HepG2 (cell line): ENCODE measurements at regions not wholly inside any gene's neighbourhood (a gene's known extent, or its start where the extent isn't known, plus 50 kb on each side); places are given as distances from the start of the nearest gene placed in this dataset.

Experiments
- ATAC-seq: fragments of 200-7000 bp; cut with Tn5 transposase; 3 replicates; pipeline ENCODE4 v1.9.1; 2020; ENCODE audit warnings: mild to moderate bottlenecking, moderate library complexity
- BruUV-seq: library from RNA; stranded (reverse); fragments of 400-500 nt; replicated peaks from 2 replicates; lab custom pipeline; 2021; lab: Mats Ljungman, UMichigan
- CTCF ChIA-PET: fragments of 300-600 bp; formaldehyde crosslinking; extraction: SDS; loops from one replicate; lab custom pipeline; 2021; ENCODE audit warnings: low total read pairs, inconsistent platforms, low intra/inter-chr PET ratio; lab: Yijun Ruan, JAX
- POLR2A ChIA-PET: fragments of 350-600 bp; sonication (Branson Sonifier 250); formaldehyde crosslinking; loops from one replicate; lab custom pipeline; 2020; ENCODE audit warnings: antibody characterized with exemption, inconsistent platforms; lab: Yijun Ruan, JAX
- DNase-seq: peaks from one replicate; pipeline ENCODE4 v3.0.0-alpha.2; 2015; ENCODE audit warnings: low spot score
- FAIRE-seq: peaks from 3 replicates; lab custom pipeline; 2011; peaks lifted over from hg19 to GRCh38; lab: Jason Lieb, UNC
- H2AFZ ChIP-seq: one replicate; pipeline ENCODE4 v1.6.1; 2011; ENCODE audit warnings: low read length, inconsistent platforms
- H3K27ac ChIP-seq: fragments of 300-600 bp; 3 replicates; pipeline ENCODE4 v1.8.0; 2011; ENCODE audit warnings: mixed run types, mild to moderate bottlenecking, mixed read lengths, low read length, inconsistent platforms; ENCODE audit not compliant: insufficient read depth; ENCODE audit errors: extremely low read length
- H3K27me3 ChIP-seq, 2 experiments: fragments of 200-600 bp in 1 of 2; 2 replicates in 1 of 2; 3 replicates in 1 of 2; pipeline versions ENCODE4 v1.6.0 to v1.8.0; 2011; ENCODE audit warnings: low read length in 2 of 2, mild to moderate bottlenecking in 2 of 2, moderate library complexity in 2 of 2, inconsistent platforms in 1 of 2; ENCODE audit not compliant: insufficient read depth in 2 of 2, control insufficient read depth in 1 of 2
- H3K36me3 ChIP-seq, 2 experiments: fragments of 200-600 bp in 1 of 2; replicated peaks in 1 of 2; 2 replicates in 1 of 2; 3 replicates in 1 of 2; pipeline versions ENCODE4 v1.5.1 to v1.8.0; 2011; ENCODE audit warnings: low read length in 2 of 2, inconsistent platforms in 1 of 2; ENCODE audit not compliant: insufficient read depth in 2 of 2, control insufficient read depth in 1 of 2
- H3K4me1 ChIP-seq: 2 replicates; pipeline ENCODE4 v1.5.1; 2012; ENCODE audit warnings: low read length, inconsistent platforms; ENCODE audit not compliant: insufficient read depth
- H3K4me2 ChIP-seq: 2 replicates; pipeline ENCODE4 v1.6.0; 2011; ENCODE audit warnings: low read depth, low read length, inconsistent platforms
- H3K4me3 ChIP-seq, 3 experiments: fragments of 200-600 bp in 1 of 3; sonication (generic), shearing (Covaris generic) in 1 of 3; replicated peaks in 1 of 3; 2 replicates each; pipeline ENCODE4 v1.5.1; 2011 to 2016; ENCODE audit warnings: low read length in 3 of 3, inconsistent platforms in 2 of 3, low read depth in 2 of 3, mild to moderate bottlenecking in 2 of 3, control low read depth in 1 of 3, mixed read lengths in 1 of 3; ENCODE audit not compliant: insufficient read depth in 1 of 3
- H3K79me2 ChIP-seq: one replicate; pipeline ENCODE4 v1.6.1; 2011; ENCODE audit warnings: low read length, inconsistent platforms; ENCODE audit not compliant: insufficient read depth
- H3K9ac ChIP-seq: 2 replicates; pipeline ENCODE4 v1.6.0; 2011; ENCODE audit warnings: mild to moderate bottlenecking, low read depth, low read length, inconsistent platforms; ENCODE audit not compliant: insufficient read depth
- H3K9me3 ChIP-seq: 2 replicates; pipeline ENCODE4 v1.5.1; 2012; ENCODE audit warnings: mild to moderate bottlenecking, low read length
- H4K20me1 ChIP-seq: 2 replicates; pipeline ENCODE4 v1.6.0; 2011; ENCODE audit warnings: inconsistent platforms, mild to moderate bottlenecking, low read length, moderate library complexity; ENCODE audit not compliant: insufficient read depth
- ARID5B ChIP-seq: IDR thresholded peaks from 2 replicates; pipeline ENCODE4 v1.4.0; 2020; ENCODE audit warnings: mild to moderate bottlenecking, missing genetic modification reagents
- CSRNP2 ChIP-seq: sonication (generic); formaldehyde crosslinking; conservative IDR thresholded peaks from 2 replicates; pipeline ENCODE4 v1.8.0; 2022; ENCODE audit warnings: low read depth, missing genetic modification reagents
- MTF2 ChIP-seq: sonication (generic); formaldehyde crosslinking; IDR thresholded peaks from 2 replicates; pipeline ENCODE4 v1.5.0; 2020; ENCODE audit warnings: missing genetic modification reagents, borderline replicate concordance
- RFXANK ChIP-seq: IDR thresholded peaks from 2 replicates; pipeline ENCODE4 v1.6.1; 2016
- SAFB2 ChIP-seq: sonication (generic); formaldehyde crosslinking; IDR thresholded peaks from 2 replicates; pipeline ENCODE4 v1.5.1; 2020; ENCODE audit warnings: missing genetic modification reagents, low read depth, mild to moderate bottlenecking, borderline replicate concordance
- SIX1 ChIP-seq: sonication (generic); formaldehyde crosslinking; IDR thresholded peaks from 2 replicates; pipeline ENCODE4 v1.4.0; 2020; ENCODE audit warnings: missing genetic modification reagents, borderline replicate concordance
- SRSF4 ChIP-seq: fragments of 200-400 bp; formaldehyde crosslinking; IDR thresholded peaks from one replicate; pipeline ENCODE4 v1.6.1; 2018; ENCODE audit warnings: mild to moderate bottlenecking, low read depth, low read length, moderate library complexity; ENCODE audit not compliant: poor library complexity, severe bottlenecking
- TFDP1 ChIP-seq: IDR thresholded peaks from 2 replicates; pipeline ENCODE4 v1.6.1; 2016; ENCODE audit warnings: missing compliant biosample characterization, missing genetic modification reagents, borderline replicate concordance
- TSC22D2 ChIP-seq: sonication (generic); formaldehyde crosslinking; IDR thresholded peaks from 2 replicates; pipeline ENCODE4 v1.5.1; 2020; ENCODE audit warnings: missing genetic modification reagents, mild to moderate bottlenecking, borderline replicate concordance
- ZBTB20 ChIP-seq: sonication (generic); formaldehyde crosslinking; IDR thresholded peaks from 2 replicates; pipeline ENCODE4 v1.8.1; 2023; ENCODE audit warnings: missing genetic modification reagents, low read depth, mild to moderate bottlenecking, borderline replicate concordance
- ZBTB37 ChIP-seq: sonication (generic); formaldehyde crosslinking; IDR thresholded peaks from 2 replicates; pipeline ENCODE4 v1.4.0; 2020; ENCODE audit warnings: mild to moderate bottlenecking, missing genetic modification reagents
- ZNF562 ChIP-seq: sonication (generic); formaldehyde crosslinking; IDR thresholded peaks from 2 replicates; pipeline ENCODE4 v1.8.0; 2022; ENCODE audit warnings: missing genetic modification reagents, borderline replicate concordance
- ZNF616 ChIP-seq: sonication (generic); formaldehyde crosslinking; IDR thresholded peaks from 2 replicates; pipeline ENCODE4 v1.5.0; 2020; ENCODE audit warnings: low read depth, mild to moderate bottlenecking, missing genetic modification reagents
- ZNF703 ChIP-seq: sonication (generic); formaldehyde crosslinking; IDR thresholded peaks from 2 replicates; pipeline ENCODE4 v1.5.1; 2020; ENCODE audit warnings: missing genetic modification reagents, mild to moderate bottlenecking, moderate library complexity, borderline replicate concordance
- WGBS: methylation state at CpG from one replicate; pipeline ENCODE4 v1.1.6; 2017; ENCODE audit warnings: low lambda C conversion rate; 5-methylcytosine and 5-hydroxymethylcytosine counted together
- in situ Hi-C: cut with HindIII; loops from 2 replicates; pipeline ENCODE4 v1.10.0; 2017; ENCODE audit warnings: low pct_unique_long_range_greater_than_20kb; ENCODE audit not compliant: extremely low pct_ligation_motif_present
- intact Hi-C: fragments of 100-400 bp; cut with micrococcal nuclease; formaldehyde crosslinking; loops from one replicate; pipeline ENCODE4 v1.10.0; 2022; ENCODE audit not compliant: unreplicated experiment

- TF ChIP-seq CSRNP2 (CRISPR knock-in tag) (no peak), ZBTB37 (CRISPR knock-in tag) (no peak), TFDP1 (no peak), ZNF616 (CRISPR knock-in tag) (no peak), SIX1 (CRISPR knock-in tag) (no peak), ZNF703 (no peak), RFXANK (no peak), SAFB2 (no peak)
These were observed 259.3 kb downstream of the MEIS1 start (continued) for GRCh38 chr2:66694087-66694860.

- Histone ChIP-seq H3K4me2 (no peak overlapping the region), H3K27ac (no peak overlapping the region), H3K9ac (no peak overlapping the region), H2AFZ (no peak overlapping the region), H3K9me3 (no peaks in the 10 kb centered on the region), H3K4me1 (no peaks in the 10 kb centered on the region), H3K27me3 (no peaks in the 10 kb centered on the region), H3K4me3 (no peak overlapping the region), H3K36me3 (no peaks in the 10 kb centered on the region), H3K79me2 (no peaks in the 10 kb centered on the region), H4K20me1 (no peaks in the 10 kb centered on the region)
- CTCF ChIA-PET: no interaction called here
- no peak for ATAC-seq
- intact Hi-C loops (no loop called here), in situ Hi-C loops (no loop called here)
- POLR2A ChIA-PET: no interaction called here
- FAIRE-seq: no peak
- DNase-seq: no peak
- WGBS: 15% methylated on average over 4 of the region's 4 CpGs
- no TSS peak for BruUV-seq
- TF ChIP-seq SRSF4: no peak
- TF ChIP-seq ARID5B (CRISPR knock-in tag): no peak
- no peak for TF ChIP-seq ZBTB20 (CRISPR knock-in tag)
- TF ChIP-seq TSC22D2 (CRISPR knock-in tag): no peak
- no peak for TF ChIP-seq ZNF562
- TF ChIP-seq MTF2 (CRISPR knock-in tag): no peak
These were observed 260.4 kb downstream of the MEIS1 start for GRCh38 chr2:66695226-66695735.
